ENCODE measurements at regions not wholly inside any gene's neighbourhood (a gene's known extent, or its start where the extent isn't known, plus 50 kb on each side); places are given as distances from the start of the nearest gene placed in this dataset.

DNA sequence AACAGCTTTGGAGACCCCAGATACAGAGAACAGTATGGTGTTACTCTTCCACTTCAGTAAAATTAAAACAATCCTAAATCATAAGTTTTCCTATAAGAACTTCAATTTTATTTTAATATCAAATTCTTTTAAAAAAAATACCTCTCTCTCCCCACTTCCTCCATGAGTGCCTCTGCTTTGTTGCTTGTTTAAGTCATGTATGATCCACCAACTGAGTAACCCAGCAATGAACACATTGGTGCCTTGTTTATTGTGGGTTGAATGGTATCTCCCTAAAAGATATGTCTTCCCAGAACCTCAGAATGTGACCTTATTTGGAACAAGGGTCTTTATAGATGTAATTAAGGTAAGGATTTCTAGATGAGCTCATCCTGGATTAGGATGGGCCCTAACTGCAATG lies 143.5 kb upstream of the EGLN3 start:
- TF ChIP-seq MAX (CRISPR knock-in tag; IDR thresholded peaks at IDR 0.05) (no peak), FOXP4 (CRISPR knock-in tag; IDR thresholded peaks at IDR 0.05) (no peak), GRHL2 (CRISPR knock-in tag; IDR thresholded peaks at IDR 0.05; ENCODE audit: insufficient replicate concordance, severe bottlenecking) (no peak), PRRX2 (CRISPR knock-in tag; IDR thresholded peaks at IDR 0.05) (no peak), NFYB (CRISPR knock-in tag; conservative IDR thresholded peaks at IDR 0.05; ENCODE audit: low read depth) (no peak), ZNF423 (CRISPR knock-in tag; IDR thresholded peaks at IDR 0.05) (no peak), AFF4 (CRISPR knock-in tag; IDR thresholded peaks at IDR 0.05; ENCODE audit: borderline replicate concordance) (no peak), FOXP1 (CRISPR knock-in tag; IDR thresholded peaks at IDR 0.05; ENCODE audit: borderline replicate concordance) (no peak)
- TF ChIP-seq, protein P1, sequence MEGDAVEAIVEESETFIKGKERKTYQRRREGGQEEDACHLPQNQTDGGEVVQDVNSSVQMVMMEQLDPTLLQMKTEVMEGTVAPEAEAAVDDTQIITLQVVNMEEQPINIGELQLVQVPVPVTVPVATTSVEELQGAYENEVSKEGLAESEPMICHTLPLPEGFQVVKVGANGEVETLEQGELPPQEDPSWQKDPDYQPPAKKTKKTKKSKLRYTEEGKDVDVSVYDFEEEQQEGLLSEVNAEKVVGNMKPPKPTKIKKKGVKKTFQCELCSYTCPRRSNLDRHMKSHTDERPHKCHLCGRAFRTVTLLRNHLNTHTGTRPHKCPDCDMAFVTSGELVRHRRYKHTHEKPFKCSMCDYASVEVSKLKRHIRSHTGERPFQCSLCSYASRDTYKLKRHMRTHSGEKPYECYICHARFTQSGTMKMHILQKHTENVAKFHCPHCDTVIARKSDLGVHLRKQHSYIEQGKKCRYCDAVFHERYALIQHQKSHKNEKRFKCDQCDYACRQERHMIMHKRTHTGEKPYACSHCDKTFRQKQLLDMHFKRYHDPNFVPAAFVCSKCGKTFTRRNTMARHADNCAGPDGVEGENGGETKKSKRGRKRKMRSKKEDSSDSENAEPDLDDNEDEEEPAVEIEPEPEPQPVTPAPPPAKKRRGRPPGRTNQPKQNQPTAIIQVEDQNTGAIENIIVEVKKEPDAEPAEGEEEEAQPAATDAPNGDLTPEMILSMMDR (IDR thresholded peaks at IDR 0.05) = no peak
- TF ChIP-seq, protein P2, sequence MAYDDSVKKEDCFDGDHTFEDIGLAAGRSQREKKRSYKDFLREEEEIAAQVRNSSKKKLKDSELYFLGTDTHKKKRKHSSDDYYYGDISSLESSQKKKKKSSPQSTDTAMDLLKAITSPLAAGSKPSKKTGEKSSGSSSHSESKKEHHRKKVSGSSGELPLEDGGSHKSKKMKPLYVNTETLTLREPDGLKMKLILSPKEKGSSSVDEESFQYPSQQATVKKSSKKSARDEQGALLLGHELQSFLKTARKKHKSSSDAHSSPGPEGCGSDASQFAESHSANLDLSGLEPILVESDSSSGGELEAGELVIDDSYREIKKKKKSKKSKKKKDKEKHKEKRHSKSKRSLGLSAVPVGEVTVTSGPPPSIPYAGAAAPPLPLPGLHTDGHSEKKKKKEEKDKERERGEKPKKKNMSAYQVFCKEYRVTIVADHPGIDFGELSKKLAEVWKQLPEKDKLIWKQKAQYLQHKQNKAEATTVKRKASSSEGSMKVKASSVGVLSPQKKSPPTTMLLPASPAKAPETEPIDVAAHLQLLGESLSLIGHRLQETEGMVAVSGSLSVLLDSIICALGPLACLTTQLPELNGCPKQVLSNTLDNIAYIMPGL (CRISPR knock-in tag; IDR thresholded peaks at IDR 0.05) = no peak
